K562 (cell line): ENCODE measurements at regions not wholly inside any gene's neighbourhood (a gene's known extent, or its start where the extent isn't known, plus 50 kb on each side); places are given as distances from the start of the nearest gene placed in this dataset.

Experiments
- ATAC-seq: fragments of 200-7000 bp; cut with Tn5 transposase; 3 replicates; pipeline ENCODE4 v1.9.1; 2020; ENCODE audit warnings: moderate library complexity
- BruUV-seq: library from RNA; stranded (reverse); fragments of 400-500 nt; replicated peaks from 2 replicates; lab custom pipeline; 2021; lab: Mats Ljungman, UMichigan
- CTCF ChIA-PET: fragments of 300-600 bp; formaldehyde crosslinking; extraction: SDS; loops from one replicate; lab custom pipeline; 2021; ENCODE audit warnings: low intra/inter-chr PET ratio; lab: Yijun Ruan, JAX
- POLR2A ChIA-PET: fragments of 300-600, 350-650 bp; sonication (Branson Sonifier 250); formaldehyde crosslinking; extraction: SDS; loops from one replicate; lab custom pipeline; 2021; ENCODE audit warnings: antibody characterized with exemption, inconsistent platforms; lab: Yijun Ruan, JAX
- DNase-seq, 4 experiments: peaks; one replicate each; pipeline versions ENCODE4 v3.0.0 to v3.0.0-alpha.2; 2011 to 2018; ENCODE audit warnings: low spot score in 3 of 4, mixed read lengths in 3 of 4; ENCODE audit errors: extremely low read depth in 1 of 4
- FAIRE-seq: peaks from 2 replicates; lab custom pipeline; 2011; peaks lifted over from hg19 to GRCh38; lab: Jason Lieb, UNC
- H2AFZ ChIP-seq: 2 replicates; pipeline ENCODE4 v1.6.0; 2011; ENCODE audit warnings: low read depth, low read length, control low read depth, inconsistent platforms
- H3K27ac ChIP-seq: fragments of 200-600 bp; 3 replicates; pipeline ENCODE4 v1.8.0; 2011; ENCODE audit warnings: low read depth, mild to moderate bottlenecking, control low read depth, inconsistent platforms, low read length, moderate library complexity, mixed read lengths; ENCODE audit errors: extremely low read depth
- H3K27me3 ChIP-seq, 2 experiments: fragments of 300-600 bp in 1 of 2; 2 replicates in 1 of 2; 3 replicates in 1 of 2; pipeline versions ENCODE4 v1.6.0 to v1.8.0; 2011; ENCODE audit warnings: inconsistent platforms in 2 of 2, low read length in 2 of 2, mild to moderate bottlenecking in 1 of 2, mixed read lengths in 1 of 2, moderate library complexity in 1 of 2; ENCODE audit not compliant: control insufficient read depth in 2 of 2, insufficient read depth in 2 of 2
- H3K36me3 ChIP-seq: fragments of 300-600 bp; 3 replicates; pipeline ENCODE4 v1.8.0; 2011; ENCODE audit warnings: mild to moderate bottlenecking, low read length, inconsistent platforms; ENCODE audit not compliant: control insufficient read depth, insufficient read depth
- H3K4me1 ChIP-seq, 2 experiments: fragments of 200-600 bp in 1 of 2; replicated peaks in 1 of 2; 2 replicates in 1 of 2; 3 replicates in 1 of 2; pipeline versions ENCODE4 v1.5.1 to v1.8.0; 2011; ENCODE audit warnings: inconsistent platforms in 2 of 2, low read length in 2 of 2, mild to moderate bottlenecking in 1 of 2, mixed read lengths in 1 of 2, moderate library complexity in 1 of 2; ENCODE audit not compliant: control insufficient read depth in 2 of 2, insufficient read depth in 2 of 2
- H3K4me2 ChIP-seq: 2 replicates; pipeline ENCODE4 v1.6.1; 2011; ENCODE audit warnings: low read length, control low read depth, inconsistent platforms, mixed read lengths; ENCODE audit not compliant: insufficient read depth
- H3K4me3 ChIP-seq: fragments of 200-600 bp; sonication (generic), shearing (Covaris generic); 2 replicates; pipeline ENCODE4 v1.5.1; 2016; ENCODE audit warnings: control low read depth, inconsistent platforms
- H3K79me2 ChIP-seq: fragments of 200-600 bp; 3 replicates; pipeline ENCODE4 v1.8.0; 2011; ENCODE audit warnings: low read length, inconsistent platforms; ENCODE audit not compliant: control insufficient read depth, insufficient read depth
- H3K9ac ChIP-seq, 2 experiments: 2 replicates each; pipeline versions ENCODE4 v1.6.0 to v1.6.1; 2011; ENCODE audit warnings: low read depth in 2 of 2, low read length in 2 of 2, control low read depth in 1 of 2, inconsistent platforms in 1 of 2, mild to moderate bottlenecking in 1 of 2, mixed read lengths in 1 of 2; ENCODE audit not compliant: insufficient read depth in 1 of 2
- H3K9me1 ChIP-seq: one replicate; pipeline ENCODE4 v1.6.0; 2011; ENCODE audit warnings: inconsistent platforms, mild to moderate bottlenecking, low read length, moderate library complexity; ENCODE audit not compliant: control insufficient read depth, insufficient read depth
- H3K9me3 ChIP-seq: replicated peaks from 2 replicates; pipeline ENCODE4 v1.5.1; 2011; ENCODE audit warnings: low read depth, low read length, inconsistent platforms; ENCODE audit not compliant: control insufficient read depth, insufficient read depth
- H4K20me1 ChIP-seq: replicated peaks from 2 replicates; pipeline ENCODE4 v1.6.1; 2011; ENCODE audit warnings: low read length, inconsistent platforms, mixed read lengths; ENCODE audit not compliant: control insufficient read depth, insufficient read depth
- ARID1B ChIP-seq: fragments of 450-650 bp; IDR thresholded peaks from 2 replicates; pipeline ENCODE4 v1.6.1; 2016; ENCODE audit warnings: antibody characterized with exemption, mild to moderate bottlenecking, inconsistent platforms
- CBFA2T3 ChIP-seq: fragments of 450-650 bp; IDR thresholded peaks from 2 replicates; pipeline ENCODE4 v1.6.1; 2017
- EGR1 ChIP-seq: fragments of 450-650 bp; conservative IDR thresholded peaks from 2 replicates; pipeline ENCODE4 v1.6.1; 2017; ENCODE audit warnings: mild to moderate bottlenecking
- LEF1 ChIP-seq: fragments of 450-650 bp; IDR thresholded peaks from 2 replicates; pipeline ENCODE4 v1.6.1; 2016; ENCODE audit warnings: mild to moderate bottlenecking
- RNF219 ChIP-seq: fragments of 250-450 bp; sonication (Bioruptor Pico); IDR thresholded peaks from 2 replicates; pipeline ENCODE4 v1.5.0; 2022; ENCODE audit warnings: mild to moderate bottlenecking
- SMARCA4 ChIP-seq: fragments of 450-650 bp; IDR thresholded peaks from 2 replicates; pipeline ENCODE4 v1.6.1; 2016
- SNRNP70 ChIP-seq: fragments of 200-400 bp; formaldehyde crosslinking; optimal IDR thresholded peaks from 2 replicates; pipeline ENCODE3; 2017; ENCODE audit warnings: low read depth, low read length
- TAL1 ChIP-seq: fragments of 450-650 bp; IDR thresholded peaks from 2 replicates; pipeline ENCODE4 v1.6.1; 2016; ENCODE audit warnings: mild to moderate bottlenecking
- WGBS: fragments of 100-300 bp; shearing (Covaris generic); methylation state at CpG from one replicate; pipeline ENCODE4 v1.1.6; 2016; ENCODE audit warnings: low coverage, mixed read lengths; ENCODE audit not compliant: insufficient coverage; ENCODE audit errors: missing lambda C conversion rate; 5-methylcytosine and 5-hydroxymethylcytosine counted together
- in situ Hi-C: fragments of 300-500 bp; cut with MboI; formaldehyde crosslinking; loops from 4 replicates; pipeline ENCODE4 v1.15.0; 2018; ENCODE audit warnings: inconsistent platforms, mixed read lengths
- intact Hi-C: fragments of 100-400 bp; cut with micrococcal nuclease; formaldehyde crosslinking; loops from 2 replicates; pipeline ENCODE4 v1.14.2; 2022
- TF ChIP-seq, protein P1 (sequence below): fragments of 200-800 bp; sonication (Bioruptor generic); IDR thresholded peaks from 2 replicates; pipeline ENCODE4 v1.6.1; 2017; ENCODE audit warnings: missing genetic modification characterization, missing compliant biosample characterization
- TF ChIP-seq, protein P2 (sequence below): fragments of 250-450 bp; sonication (Bioruptor Pico); IDR thresholded peaks from 2 replicates; pipeline ENCODE4 v1.4.0; 2020; ENCODE audit warnings: mild to moderate bottlenecking

DNA sequence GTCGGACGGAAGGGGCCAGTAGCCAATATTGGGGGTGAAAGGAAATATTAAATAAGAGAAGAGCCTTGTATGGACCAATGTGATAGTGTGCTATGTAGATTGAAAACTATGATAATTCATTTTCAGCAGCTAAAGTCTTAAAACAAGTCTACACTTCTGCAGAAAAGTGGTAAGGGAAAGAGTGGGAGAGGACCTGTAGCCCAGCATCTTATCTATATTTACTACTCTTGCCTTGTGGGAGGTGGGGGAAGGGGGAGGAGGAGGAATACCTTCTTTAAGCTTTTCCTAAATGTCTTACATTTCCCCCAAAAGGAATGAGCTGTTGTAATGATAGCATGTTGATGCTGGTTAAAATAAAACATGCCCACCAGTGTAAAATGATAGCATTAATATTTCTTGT, 220.0 kb upstream of the SPRY1 start:
- 0% methylated on average over 2 of the region's 2 CpGs for WGBS
- Histone ChIP-seq H3K36me3 (peaks cover 3% of the 10 kb centered on the region; the same call in 1 of the 3 replicates), H3K4me2 (no peak overlapping the region; the same call in 1 of the 2 replicates), H4K20me1 (no peaks in the 10 kb centered on the region), H3K9me3 (no peaks in the 10 kb centered on the region), H3K9me1 (no peaks in the 10 kb centered on the region), H2AFZ (no peak overlapping the region), H3K27me3 (no peaks in the 10 kb centered on the region), H3K79me2 (no peaks in the 10 kb centered on the region), H3K9ac (no peak overlapping the region), H3K27ac (no peak overlapping the region; the same call in 2 of the 3 replicates), H3K4me1 (peaks cover 0 to 18% of the 10 kb centered on the region in 2 experiments; a peak in 4 of 5 replicates), H3K4me3 (no peak overlapping the region)
- FAIRE-seq (no peak), ATAC-seq (peak; percentile 87), DNase-seq (peak in 2 of 4 experiments; percentile 55 to 57)
- intact Hi-C loops, result no loop called here
- POLR2A ChIA-PET, result no interaction called here
- BruUV-seq, result no TSS peak
- in situ Hi-C loops, result no loop called here
- CTCF ChIA-PET, result no interaction called here
- no peak for TF ChIP-seq RNF219 (CRISPR knock-in tag)
- TF ChIP-seq LEF1, result 0 out of 2 replicates have a peak, but pooled peaks have one; percentile 21
- TF ChIP-seq CBFA2T3, result peak; percentile 61
- no peak for TF ChIP-seq SNRNP70
- peak; percentile 40; the same call in 1 of the 2 replicates for TF ChIP-seq SMARCA4
- TF ChIP-seq TAL1, result peak; percentile 22; the same call in 1 of the 2 replicates
- TF ChIP-seq ARID1B, result peak; percentile 66
- TF ChIP-seq, protein P1, sequence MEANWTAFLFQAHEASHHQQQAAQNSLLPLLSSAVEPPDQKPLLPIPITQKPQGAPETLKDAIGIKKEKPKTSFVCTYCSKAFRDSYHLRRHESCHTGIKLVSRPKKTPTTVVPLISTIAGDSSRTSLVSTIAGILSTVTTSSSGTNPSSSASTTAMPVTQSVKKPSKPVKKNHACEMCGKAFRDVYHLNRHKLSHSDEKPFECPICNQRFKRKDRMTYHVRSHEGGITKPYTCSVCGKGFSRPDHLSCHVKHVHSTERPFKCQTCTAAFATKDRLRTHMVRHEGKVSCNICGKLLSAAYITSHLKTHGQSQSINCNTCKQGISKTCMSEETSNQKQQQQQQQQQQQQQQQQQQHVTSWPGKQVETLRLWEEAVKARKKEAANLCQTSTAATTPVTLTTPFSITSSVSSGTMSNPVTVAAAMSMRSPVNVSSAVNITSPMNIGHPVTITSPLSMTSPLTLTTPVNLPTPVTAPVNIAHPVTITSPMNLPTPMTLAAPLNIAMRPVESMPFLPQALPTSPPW, result peak; percentile 60; the same call in 1 of the 2 replicates
- peak; percentile 25; the same call in 1 of the 2 replicates for TF ChIP-seq EGR1
- TF ChIP-seq, protein P2, sequence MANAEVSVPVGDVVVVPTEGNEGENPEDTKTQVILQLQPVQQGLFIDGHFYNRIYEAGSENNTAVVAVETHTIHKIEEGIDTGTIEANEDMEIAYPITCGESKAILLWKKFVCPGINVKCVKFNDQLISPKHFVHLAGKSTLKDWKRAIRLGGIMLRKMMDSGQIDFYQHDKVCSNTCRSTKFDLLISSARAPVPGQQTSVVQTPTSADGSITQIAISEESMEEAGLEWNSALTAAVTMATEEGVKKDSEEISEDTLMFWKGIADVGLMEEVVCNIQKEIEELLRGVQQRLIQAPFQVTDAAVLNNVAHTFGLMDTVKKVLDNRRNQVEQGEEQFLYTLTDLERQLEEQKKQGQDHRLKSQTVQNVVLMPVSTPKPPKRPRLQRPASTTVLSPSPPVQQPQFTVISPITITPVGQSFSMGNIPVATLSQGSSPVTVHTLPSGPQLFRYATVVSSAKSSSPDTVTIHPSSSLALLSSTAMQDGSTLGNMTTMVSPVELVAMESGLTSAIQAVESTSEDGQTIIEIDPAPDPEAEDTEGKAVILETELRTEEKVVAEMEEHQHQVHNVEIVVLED, result no peak
